WTC11 (cell line): ENCODE measurements at regions not wholly inside any gene's neighbourhood (a gene's known extent, or its start where the extent isn't known, plus 50 kb on each side); places are given as distances from the start of the nearest gene placed in this dataset.

Experiments used
- CREM ChIP-seq: sonication (generic); formaldehyde crosslinking; IDR thresholded peaks from 2 replicates; pipeline ENCODE4 v1.8.1; 2022; ENCODE audit warnings: mild to moderate bottlenecking, missing genetic modification reagents, moderate library complexity
- ETV6 ChIP-seq: sonication (generic); formaldehyde crosslinking; IDR thresholded peaks from 2 replicates; pipeline ENCODE4 v1.8.1; 2022; ENCODE audit warnings: mild to moderate bottlenecking, missing genetic modification reagents
- FOXJ3 ChIP-seq: sonication (generic); formaldehyde crosslinking; IDR thresholded peaks from 2 replicates; pipeline ENCODE4 v1.9.0; 2021; ENCODE audit warnings: missing genetic modification reagents, mild to moderate bottlenecking, borderline replicate concordance
- HMGA2 ChIP-seq: fragments of 250-450 bp; sonication (Bioruptor Pico); IDR thresholded peaks from 2 replicates; pipeline ENCODE4 v1.4.0; 2021; ENCODE audit warnings: mild to moderate bottlenecking, moderate library complexity
- ZNF121 ChIP-seq: sonication (generic); formaldehyde crosslinking; IDR thresholded peaks from 2 replicates; pipeline ENCODE4 v1.8.0; 2023; ENCODE audit warnings: missing genetic modification reagents
- ZNF138 ChIP-seq: sonication (generic); formaldehyde crosslinking; conservative IDR thresholded peaks from 2 replicates; pipeline ENCODE4 v1.8.1; 2022; ENCODE audit warnings: mild to moderate bottlenecking, moderate library complexity, missing genetic modification reagents
- TF ChIP-seq, protein P1 (sequence below): sonication (generic); formaldehyde crosslinking; IDR thresholded peaks from 2 replicates; pipeline ENCODE4 v1.8.0; 2022; ENCODE audit warnings: mild to moderate bottlenecking, missing genetic modification reagents
- TF ChIP-seq, protein P2 (sequence below): sonication (generic); formaldehyde crosslinking; IDR thresholded peaks from 2 replicates; pipeline ENCODE4 v1.8.0; 2023; ENCODE audit warnings: missing genetic modification reagents
- TF ChIP-seq, protein P3 (sequence below): fragments of 200-600 bp; IDR thresholded peaks from 2 replicates; pipeline ENCODE4 v1.8.0; 2022; ENCODE audit warnings: antibody characterized with exemption
- TF ChIP-seq, protein P4 (sequence below): sonication (generic); formaldehyde crosslinking; IDR thresholded peaks from 2 replicates; pipeline ENCODE4 v1.8.1; 2023; ENCODE audit warnings: mild to moderate bottlenecking, missing genetic modification reagents
- TF ChIP-seq, protein P5 (sequence below): sonication (generic); formaldehyde crosslinking; conservative IDR thresholded peaks from 2 replicates; pipeline ENCODE4 v1.8.1; 2023; ENCODE audit warnings: mild to moderate bottlenecking, low read depth, missing genetic modification reagents, moderate library complexity
- TF ChIP-seq, protein P6 (sequence below): sonication (generic); formaldehyde crosslinking; IDR thresholded peaks from 2 replicates; pipeline ENCODE4 v1.8.0; 2023; ENCODE audit warnings: missing genetic modification reagents, mild to moderate bottlenecking, borderline replicate concordance

DNA sequence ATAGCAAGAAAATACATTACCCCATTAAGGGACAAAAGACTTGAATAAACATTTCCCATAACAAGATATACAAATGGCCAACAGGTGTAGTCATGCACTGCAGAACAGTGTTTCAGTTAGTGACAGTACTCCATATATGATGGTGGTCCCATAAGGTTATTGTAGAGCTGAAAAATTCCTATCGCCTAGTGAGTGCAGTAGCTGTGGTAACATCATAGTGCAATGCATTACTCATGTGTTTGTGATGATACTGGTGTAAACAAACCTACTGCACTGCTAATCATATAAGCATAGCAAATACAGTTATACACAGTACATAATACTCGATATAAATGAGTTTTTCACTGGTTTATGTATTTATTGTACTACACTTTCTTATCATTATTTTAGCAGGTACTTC, 168.7 kb downstream of the C12orf75 start:
- TF ChIP-seq, protein P1, sequence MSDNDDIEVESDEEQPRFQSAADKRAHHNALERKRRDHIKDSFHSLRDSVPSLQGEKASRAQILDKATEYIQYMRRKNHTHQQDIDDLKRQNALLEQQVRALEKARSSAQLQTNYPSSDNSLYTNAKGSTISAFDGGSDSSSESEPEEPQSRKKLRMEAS (CRISPR knock-in tag): no peak
- TF ChIP-seq, protein P2, sequence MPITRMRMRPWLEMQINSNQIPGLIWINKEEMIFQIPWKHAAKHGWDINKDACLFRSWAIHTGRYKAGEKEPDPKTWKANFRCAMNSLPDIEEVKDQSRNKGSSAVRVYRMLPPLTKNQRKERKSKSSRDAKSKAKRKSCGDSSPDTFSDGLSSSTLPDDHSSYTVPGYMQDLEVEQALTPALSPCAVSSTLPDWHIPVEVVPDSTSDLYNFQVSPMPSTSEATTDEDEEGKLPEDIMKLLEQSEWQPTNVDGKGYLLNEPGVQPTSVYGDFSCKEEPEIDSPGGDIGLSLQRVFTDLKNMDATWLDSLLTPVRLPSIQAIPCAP (CRISPR knock-in tag): no peak
- TF ChIP-seq, protein P3, sequence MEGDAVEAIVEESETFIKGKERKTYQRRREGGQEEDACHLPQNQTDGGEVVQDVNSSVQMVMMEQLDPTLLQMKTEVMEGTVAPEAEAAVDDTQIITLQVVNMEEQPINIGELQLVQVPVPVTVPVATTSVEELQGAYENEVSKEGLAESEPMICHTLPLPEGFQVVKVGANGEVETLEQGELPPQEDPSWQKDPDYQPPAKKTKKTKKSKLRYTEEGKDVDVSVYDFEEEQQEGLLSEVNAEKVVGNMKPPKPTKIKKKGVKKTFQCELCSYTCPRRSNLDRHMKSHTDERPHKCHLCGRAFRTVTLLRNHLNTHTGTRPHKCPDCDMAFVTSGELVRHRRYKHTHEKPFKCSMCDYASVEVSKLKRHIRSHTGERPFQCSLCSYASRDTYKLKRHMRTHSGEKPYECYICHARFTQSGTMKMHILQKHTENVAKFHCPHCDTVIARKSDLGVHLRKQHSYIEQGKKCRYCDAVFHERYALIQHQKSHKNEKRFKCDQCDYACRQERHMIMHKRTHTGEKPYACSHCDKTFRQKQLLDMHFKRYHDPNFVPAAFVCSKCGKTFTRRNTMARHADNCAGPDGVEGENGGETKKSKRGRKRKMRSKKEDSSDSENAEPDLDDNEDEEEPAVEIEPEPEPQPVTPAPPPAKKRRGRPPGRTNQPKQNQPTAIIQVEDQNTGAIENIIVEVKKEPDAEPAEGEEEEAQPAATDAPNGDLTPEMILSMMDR: no peak
- TF ChIP-seq, protein P4, sequence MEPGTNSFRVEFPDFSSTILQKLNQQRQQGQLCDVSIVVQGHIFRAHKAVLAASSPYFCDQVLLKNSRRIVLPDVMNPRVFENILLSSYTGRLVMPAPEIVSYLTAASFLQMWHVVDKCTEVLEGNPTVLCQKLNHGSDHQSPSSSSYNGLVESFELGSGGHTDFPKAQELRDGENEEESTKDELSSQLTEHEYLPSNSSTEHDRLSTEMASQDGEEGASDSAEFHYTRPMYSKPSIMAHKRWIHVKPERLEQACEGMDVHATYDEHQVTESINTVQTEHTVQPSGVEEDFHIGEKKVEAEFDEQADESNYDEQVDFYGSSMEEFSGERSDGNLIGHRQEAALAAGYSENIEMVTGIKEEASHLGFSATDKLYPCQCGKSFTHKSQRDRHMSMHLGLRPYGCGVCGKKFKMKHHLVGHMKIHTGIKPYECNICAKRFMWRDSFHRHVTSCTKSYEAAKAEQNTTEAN (CRISPR knock-in tag): no peak
- TF ChIP-seq, protein P5, sequence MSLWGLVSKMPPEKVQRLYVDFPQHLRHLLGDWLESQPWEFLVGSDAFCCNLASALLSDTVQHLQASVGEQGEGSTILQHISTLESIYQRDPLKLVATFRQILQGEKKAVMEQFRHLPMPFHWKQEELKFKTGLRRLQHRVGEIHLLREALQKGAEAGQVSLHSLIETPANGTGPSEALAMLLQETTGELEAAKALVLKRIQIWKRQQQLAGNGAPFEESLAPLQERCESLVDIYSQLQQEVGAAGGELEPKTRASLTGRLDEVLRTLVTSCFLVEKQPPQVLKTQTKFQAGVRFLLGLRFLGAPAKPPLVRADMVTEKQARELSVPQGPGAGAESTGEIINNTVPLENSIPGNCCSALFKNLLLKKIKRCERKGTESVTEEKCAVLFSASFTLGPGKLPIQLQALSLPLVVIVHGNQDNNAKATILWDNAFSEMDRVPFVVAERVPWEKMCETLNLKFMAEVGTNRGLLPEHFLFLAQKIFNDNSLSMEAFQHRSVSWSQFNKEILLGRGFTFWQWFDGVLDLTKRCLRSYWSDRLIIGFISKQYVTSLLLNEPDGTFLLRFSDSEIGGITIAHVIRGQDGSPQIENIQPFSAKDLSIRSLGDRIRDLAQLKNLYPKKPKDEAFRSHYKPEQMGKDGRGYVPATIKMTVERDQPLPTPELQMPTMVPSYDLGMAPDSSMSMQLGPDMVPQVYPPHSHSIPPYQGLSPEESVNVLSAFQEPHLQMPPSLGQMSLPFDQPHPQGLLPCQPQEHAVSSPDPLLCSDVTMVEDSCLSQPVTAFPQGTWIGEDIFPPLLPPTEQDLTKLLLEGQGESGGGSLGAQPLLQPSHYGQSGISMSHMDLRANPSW: no peak
- TF ChIP-seq FOXJ3 (CRISPR knock-in tag): no peak
- TF ChIP-seq ETV6: no peak
- TF ChIP-seq HMGA2 (CRISPR knock-in tag): no peak
- no peak for TF ChIP-seq ZNF121 (CRISPR knock-in tag)
- TF ChIP-seq ZNF138 (CRISPR knock-in tag): no peak
- TF ChIP-seq, protein P6, sequence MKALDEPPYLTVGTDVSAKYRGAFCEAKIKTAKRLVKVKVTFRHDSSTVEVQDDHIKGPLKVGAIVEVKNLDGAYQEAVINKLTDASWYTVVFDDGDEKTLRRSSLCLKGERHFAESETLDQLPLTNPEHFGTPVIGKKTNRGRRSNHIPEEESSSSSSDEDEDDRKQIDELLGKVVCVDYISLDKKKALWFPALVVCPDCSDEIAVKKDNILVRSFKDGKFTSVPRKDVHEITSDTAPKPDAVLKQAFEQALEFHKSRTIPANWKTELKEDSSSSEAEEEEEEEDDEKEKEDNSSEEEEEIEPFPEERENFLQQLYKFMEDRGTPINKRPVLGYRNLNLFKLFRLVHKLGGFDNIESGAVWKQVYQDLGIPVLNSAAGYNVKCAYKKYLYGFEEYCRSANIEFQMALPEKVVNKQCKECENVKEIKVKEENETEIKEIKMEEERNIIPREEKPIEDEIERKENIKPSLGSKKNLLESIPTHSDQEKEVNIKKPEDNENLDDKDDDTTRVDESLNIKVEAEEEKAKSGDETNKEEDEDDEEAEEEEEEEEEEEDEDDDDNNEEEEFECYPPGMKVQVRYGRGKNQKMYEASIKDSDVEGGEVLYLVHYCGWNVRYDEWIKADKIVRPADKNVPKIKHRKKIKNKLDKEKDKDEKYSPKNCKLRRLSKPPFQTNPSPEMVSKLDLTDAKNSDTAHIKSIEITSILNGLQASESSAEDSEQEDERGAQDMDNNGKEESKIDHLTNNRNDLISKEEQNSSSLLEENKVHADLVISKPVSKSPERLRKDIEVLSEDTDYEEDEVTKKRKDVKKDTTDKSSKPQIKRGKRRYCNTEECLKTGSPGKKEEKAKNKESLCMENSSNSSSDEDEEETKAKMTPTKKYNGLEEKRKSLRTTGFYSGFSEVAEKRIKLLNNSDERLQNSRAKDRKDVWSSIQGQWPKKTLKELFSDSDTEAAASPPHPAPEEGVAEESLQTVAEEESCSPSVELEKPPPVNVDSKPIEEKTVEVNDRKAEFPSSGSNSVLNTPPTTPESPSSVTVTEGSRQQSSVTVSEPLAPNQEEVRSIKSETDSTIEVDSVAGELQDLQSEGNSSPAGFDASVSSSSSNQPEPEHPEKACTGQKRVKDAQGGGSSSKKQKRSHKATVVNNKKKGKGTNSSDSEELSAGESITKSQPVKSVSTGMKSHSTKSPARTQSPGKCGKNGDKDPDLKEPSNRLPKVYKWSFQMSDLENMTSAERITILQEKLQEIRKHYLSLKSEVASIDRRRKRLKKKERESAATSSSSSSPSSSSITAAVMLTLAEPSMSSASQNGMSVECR (CRISPR knock-in tag): no peak
- TF ChIP-seq CREM (CRISPR knock-in tag): no peak
